ENCODE measurements at regions not wholly inside any gene's neighbourhood (a gene's known extent, or its start where the extent isn't known, plus 50 kb on each side); places are given as distances from the start of the nearest gene placed in this dataset.

DNA sequence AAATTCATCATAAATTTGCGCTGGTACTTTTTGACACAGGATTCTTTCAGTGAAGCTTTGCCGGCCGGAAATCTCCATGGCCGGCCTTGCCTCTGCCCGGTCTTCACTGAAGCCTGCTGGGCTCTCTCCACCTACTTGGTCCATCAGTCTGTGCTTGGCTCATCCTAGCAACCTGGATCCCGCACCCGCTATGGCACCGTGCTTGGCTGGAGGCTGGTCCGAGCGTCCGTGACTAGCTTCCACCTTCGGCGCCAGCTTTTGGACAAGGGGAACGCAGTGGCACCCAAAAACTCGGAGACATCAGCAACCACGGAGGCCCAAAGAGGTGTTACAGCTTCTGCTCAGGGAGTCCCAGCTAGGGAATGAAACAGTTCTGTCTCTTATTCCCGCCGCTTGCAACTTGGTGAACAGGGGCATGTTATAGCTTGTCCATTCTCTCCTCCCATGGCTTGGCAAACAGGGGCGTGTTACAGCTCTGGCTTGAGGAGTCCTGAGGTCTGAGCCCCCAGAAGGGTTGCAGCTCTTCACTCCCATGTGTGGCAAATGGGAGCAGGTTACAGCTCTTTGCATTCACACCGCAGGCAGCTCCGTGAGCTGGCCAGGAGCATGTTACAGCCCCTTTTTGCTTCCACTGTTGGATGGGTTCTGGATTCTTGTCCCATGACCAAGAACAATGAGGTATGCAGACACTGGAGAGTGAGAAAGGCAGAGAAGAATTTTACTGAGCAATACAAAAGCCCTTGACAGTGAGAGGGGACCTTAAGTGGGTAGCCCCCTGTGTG, 204.2 kb downstream of the DIPK2A start (continued):
- TF ChIP-seq, protein P1, sequence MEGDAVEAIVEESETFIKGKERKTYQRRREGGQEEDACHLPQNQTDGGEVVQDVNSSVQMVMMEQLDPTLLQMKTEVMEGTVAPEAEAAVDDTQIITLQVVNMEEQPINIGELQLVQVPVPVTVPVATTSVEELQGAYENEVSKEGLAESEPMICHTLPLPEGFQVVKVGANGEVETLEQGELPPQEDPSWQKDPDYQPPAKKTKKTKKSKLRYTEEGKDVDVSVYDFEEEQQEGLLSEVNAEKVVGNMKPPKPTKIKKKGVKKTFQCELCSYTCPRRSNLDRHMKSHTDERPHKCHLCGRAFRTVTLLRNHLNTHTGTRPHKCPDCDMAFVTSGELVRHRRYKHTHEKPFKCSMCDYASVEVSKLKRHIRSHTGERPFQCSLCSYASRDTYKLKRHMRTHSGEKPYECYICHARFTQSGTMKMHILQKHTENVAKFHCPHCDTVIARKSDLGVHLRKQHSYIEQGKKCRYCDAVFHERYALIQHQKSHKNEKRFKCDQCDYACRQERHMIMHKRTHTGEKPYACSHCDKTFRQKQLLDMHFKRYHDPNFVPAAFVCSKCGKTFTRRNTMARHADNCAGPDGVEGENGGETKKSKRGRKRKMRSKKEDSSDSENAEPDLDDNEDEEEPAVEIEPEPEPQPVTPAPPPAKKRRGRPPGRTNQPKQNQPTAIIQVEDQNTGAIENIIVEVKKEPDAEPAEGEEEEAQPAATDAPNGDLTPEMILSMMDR (conservative IDR thresholded peaks at IDR 0.05; ENCODE audit: low read depth in 2 of 2), result no peak
- no peak for TF ChIP-seq JUNB (IDR thresholded peaks at IDR 0.05; ENCODE audit: unreplicated experiment)
- TF ChIP-seq ZNF331 (CRISPR knock-in tag; IDR thresholded peaks at IDR 0.05; ENCODE audit: low read depth), result no peak
- TF ChIP-seq ZNF114 (CRISPR knock-in tag; IDR thresholded peaks at IDR 0.05), result no peak
- TF ChIP-seq POLR2AphosphoS5 (IDR thresholded peaks at IDR 0.05; ENCODE audit: low read depth), result no peak
- no peak for TF ChIP-seq EZH2 (IDR thresholded peaks at IDR 0.05; ENCODE audit: low read depth, unreplicated experiment)

DNA sequence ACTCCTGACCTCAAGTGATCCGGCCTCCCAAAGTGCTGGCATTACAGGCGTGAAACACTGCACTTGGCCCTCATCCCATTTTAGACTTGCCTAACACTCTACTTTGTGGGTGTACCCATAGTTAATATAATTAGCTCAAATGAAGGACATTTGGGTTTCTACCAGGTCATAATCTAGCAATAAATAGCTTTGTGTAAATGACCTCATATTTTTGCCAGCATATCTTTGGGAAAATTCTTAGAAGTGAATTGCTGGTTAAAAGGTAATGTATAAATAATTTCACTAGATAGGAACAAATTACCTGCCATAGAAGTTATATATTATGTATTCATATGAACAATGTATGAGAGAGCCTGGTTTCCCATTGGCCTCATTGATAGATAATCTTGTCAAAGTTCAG, 206.0 kb downstream of the DIPK2A start:
- DNase-seq (ENCODE audit: low spot score) (no peak), ATAC-seq (no peak)
- H3K27ac Mint-ChIP-seq, result no peak overlapping the region
- peaks cover 8% of the 10 kb centered on the region for H3K9me3 Mint-ChIP-seq
- no peaks in the 10 kb centered on the region for H3K27me3 Mint-ChIP-seq (ENCODE audit: insufficient read depth, low read depth, poor library complexity)
- H3K4me3 Mint-ChIP-seq, result no peak overlapping the region
- no peaks in the 10 kb centered on the region for H3F3A ChIP-seq (replicated peaks; ENCODE audit: low read depth)
- H3K9me2 ChIP-seq (ENCODE audit: insufficient read depth), result no peaks in the 10 kb centered on the region
- no peak overlapping the region for H3K4me3 ChIP-seq
- no peaks in the 10 kb centered on the region for H4K20me1 ChIP-seq (replicated peaks; ENCODE audit: insufficient read depth)
- no peak overlapping the region for H3K4me2 ChIP-seq
- no peak overlapping the region for H2AFZ ChIP-seq
- no peaks in the 10 kb centered on the region for H3K4me1 ChIP-seq (ENCODE audit: insufficient read depth)
- H3K79me2 ChIP-seq (replicated peaks; ENCODE audit: insufficient read depth), result no peaks in the 10 kb centered on the region
- H3K36me3 Mint-ChIP-seq (ENCODE audit: low read depth), result peaks cover 8% of the 10 kb centered on the region
- no peaks in the 10 kb centered on the region for H3K36me3 ChIP-seq (ENCODE audit: insufficient read depth)
- 0 out of 3 replicates have a peak, but pooled peaks cover 4% of the 10 kb centered on the region for H3K4me1 Mint-ChIP-seq
- no peak overlapping the region for H3K27ac ChIP-seq (ENCODE audit: low read depth)
- no peaks in the 10 kb centered on the region for H3K27me3 ChIP-seq (ENCODE audit: insufficient read depth)
- no peak for TF ChIP-seq ZNF331 (CRISPR knock-in tag; IDR thresholded peaks at IDR 0.05; ENCODE audit: low read depth)
- TF ChIP-seq, protein P2, sequence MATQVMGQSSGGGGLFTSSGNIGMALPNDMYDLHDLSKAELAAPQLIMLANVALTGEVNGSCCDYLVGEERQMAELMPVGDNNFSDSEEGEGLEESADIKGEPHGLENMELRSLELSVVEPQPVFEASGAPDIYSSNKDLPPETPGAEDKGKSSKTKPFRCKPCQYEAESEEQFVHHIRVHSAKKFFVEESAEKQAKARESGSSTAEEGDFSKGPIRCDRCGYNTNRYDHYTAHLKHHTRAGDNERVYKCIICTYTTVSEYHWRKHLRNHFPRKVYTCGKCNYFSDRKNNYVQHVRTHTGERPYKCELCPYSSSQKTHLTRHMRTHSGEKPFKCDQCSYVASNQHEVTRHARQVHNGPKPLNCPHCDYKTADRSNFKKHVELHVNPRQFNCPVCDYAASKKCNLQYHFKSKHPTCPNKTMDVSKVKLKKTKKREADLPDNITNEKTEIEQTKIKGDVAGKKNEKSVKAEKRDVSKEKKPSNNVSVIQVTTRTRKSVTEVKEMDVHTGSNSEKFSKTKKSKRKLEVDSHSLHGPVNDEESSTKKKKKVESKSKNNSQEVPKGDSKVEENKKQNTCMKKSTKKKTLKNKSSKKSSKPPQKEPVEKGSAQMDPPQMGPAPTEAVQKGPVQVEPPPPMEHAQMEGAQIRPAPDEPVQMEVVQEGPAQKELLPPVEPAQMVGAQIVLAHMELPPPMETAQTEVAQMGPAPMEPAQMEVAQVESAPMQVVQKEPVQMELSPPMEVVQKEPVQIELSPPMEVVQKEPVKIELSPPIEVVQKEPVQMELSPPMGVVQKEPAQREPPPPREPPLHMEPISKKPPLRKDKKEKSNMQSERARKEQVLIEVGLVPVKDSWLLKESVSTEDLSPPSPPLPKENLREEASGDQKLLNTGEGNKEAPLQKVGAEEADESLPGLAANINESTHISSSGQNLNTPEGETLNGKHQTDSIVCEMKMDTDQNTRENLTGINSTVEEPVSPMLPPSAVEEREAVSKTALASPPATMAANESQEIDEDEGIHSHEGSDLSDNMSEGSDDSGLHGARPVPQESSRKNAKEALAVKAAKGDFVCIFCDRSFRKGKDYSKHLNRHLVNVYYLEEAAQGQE (IDR thresholded peaks at IDR 0.05; ENCODE audit: unreplicated experiment), result no peak
- TF ChIP-seq, protein P3, sequence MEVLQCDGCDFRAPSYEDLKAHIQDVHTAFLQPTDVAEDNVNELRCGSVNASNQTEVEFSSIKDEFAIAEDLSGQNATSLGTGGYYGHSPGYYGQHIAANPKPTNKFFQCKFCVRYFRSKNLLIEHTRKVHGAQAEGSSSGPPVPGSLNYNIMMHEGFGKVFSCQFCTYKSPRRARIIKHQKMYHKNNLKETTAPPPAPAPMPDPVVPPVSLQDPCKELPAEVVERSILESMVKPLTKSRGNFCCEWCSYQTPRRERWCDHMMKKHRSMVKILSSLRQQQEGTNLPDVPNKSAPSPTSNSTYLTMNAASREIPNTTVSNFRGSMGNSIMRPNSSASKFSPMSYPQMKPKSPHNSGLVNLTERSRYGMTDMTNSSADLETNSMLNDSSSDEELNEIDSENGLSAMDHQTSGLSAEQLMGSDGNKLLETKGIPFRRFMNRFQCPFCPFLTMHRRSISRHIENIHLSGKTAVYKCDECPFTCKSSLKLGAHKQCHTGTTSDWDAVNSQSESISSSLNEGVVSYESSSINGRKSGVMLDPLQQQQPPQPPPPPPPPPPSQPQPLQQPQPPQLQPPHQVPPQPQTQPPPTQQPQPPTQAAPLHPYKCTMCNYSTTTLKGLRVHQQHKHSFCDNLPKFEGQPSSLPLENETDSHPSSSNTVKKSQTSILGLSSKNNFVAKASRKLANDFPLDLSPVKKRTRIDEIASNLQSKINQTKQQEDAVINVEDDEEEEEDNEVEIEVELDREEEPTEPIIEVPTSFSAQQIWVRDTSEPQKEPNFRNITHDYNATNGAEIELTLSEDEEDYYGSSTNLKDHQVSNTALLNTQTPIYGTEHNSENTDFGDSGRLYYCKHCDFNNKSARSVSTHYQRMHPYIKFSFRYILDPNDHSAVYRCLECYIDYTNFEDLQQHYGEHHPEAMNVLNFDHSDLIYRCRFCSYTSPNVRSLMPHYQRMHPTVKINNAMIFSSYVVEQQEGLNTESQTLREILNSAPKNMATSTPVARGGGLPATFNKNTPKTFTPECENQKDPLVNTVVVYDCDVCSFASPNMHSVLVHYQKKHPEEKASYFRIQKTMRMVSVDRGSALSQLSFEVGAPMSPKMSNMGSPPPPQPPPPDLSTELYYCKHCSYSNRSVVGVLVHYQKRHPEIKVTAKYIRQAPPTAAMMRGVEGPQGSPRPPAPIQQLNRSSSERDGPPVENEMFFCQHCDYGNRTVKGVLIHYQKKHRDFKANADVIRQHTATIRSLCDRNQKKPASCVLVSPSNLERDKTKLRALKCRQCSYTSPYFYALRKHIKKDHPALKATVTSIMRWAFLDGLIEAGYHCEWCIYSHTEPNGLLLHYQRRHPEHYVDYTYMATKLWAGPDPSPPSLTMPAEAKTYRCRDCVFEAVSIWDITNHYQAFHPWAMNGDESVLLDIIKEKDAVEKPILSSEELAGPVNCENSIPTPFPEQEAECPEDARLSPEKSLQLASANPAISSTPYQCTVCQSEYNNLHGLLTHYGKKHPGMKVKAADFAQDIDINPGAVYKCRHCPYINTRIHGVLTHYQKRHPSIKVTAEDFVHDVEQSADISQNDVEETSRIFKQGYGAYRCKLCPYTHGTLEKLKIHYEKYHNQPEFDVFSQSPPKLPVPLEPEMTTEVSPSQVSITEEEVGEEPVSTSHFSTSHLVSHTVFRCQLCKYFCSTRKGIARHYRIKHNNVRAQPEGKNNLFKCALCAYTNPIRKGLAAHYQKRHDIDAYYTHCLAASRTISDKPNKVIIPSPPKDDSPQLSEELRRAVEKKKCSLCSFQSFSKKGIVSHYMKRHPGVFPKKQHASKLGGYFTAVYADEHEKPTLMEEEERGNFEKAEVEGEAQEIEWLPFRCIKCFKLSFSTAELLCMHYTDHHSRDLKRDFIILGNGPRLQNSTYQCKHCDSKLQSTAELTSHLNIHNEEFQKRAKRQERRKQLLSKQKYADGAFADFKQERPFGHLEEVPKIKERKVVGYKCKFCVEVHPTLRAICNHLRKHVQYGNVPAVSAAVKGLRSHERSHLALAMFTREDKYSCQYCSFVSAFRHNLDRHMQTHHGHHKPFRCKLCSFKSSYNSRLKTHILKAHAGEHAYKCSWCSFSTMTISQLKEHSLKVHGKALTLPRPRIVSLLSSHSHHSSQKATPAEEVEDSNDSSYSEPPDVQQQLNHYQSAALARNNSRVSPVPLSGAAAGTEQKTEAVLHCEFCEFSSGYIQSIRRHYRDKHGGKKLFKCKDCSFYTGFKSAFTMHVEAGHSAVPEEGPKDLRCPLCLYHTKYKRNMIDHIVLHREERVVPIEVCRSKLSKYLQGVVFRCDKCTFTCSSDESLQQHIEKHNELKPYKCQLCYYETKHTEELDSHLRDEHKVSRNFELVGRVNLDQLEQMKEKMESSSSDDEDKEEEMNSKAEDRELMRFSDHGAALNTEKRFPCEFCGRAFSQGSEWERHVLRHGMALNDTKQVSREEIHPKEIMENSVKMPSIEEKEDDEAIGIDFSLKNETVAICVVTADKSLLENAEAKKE (CRISPR knock-in tag; IDR thresholded peaks at IDR 0.05), result no peak
- TF ChIP-seq NANOG (IDR thresholded peaks at IDR 0.05; ENCODE audit: borderline replicate concordance), result no peak
- TF ChIP-seq, protein P4, sequence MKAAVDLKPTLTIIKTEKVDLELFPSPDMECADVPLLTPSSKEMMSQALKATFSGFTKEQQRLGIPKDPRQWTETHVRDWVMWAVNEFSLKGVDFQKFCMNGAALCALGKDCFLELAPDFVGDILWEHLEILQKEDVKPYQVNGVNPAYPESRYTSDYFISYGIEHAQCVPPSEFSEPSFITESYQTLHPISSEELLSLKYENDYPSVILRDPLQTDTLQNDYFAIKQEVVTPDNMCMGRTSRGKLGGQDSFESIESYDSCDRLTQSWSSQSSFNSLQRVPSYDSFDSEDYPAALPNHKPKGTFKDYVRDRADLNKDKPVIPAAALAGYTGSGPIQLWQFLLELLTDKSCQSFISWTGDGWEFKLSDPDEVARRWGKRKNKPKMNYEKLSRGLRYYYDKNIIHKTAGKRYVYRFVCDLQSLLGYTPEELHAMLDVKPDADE (IDR thresholded peaks at IDR 0.05), result no peak
- TF ChIP-seq POLR2AphosphoS5 (IDR thresholded peaks at IDR 0.05; ENCODE audit: low read depth), result no peak
- TF ChIP-seq JUNB (IDR thresholded peaks at IDR 0.05; ENCODE audit: unreplicated experiment), result no peak
- no peak for TF ChIP-seq EZH2phosphoT487 (IDR thresholded peaks at IDR 0.05; ENCODE audit: unreplicated experiment)
- no peak for TF ChIP-seq EZH2 (IDR thresholded peaks at IDR 0.05; ENCODE audit: low read depth, unreplicated experiment)
